Epithelial cell of proximal tubule (primary cell): ENCODE measurements at regions not wholly inside any gene's neighbourhood (a gene's known extent, or its start where the extent isn't known, plus 50 kb on each side); places are given as distances from the start of the nearest gene placed in this dataset.

ENCODE experiments used
- DNase-seq: peaks from one replicate; pipeline ENCODE4 v3.0.0-alpha.2; 2011; ENCODE audit warnings: low read depth
- H3K4me3 ChIP-seq: 2 replicates; pipeline ENCODE4 v1.5.1; 2011; ENCODE audit warnings: low read depth, mild to moderate bottlenecking, low read length
- TF ChIP-seq, protein P1 (sequence below): conservative IDR thresholded peaks from 2 replicates; pipeline ENCODE4 v1.5.1; 2012; ENCODE audit warnings: low read depth, mild to moderate bottlenecking, low read length

DNA sequence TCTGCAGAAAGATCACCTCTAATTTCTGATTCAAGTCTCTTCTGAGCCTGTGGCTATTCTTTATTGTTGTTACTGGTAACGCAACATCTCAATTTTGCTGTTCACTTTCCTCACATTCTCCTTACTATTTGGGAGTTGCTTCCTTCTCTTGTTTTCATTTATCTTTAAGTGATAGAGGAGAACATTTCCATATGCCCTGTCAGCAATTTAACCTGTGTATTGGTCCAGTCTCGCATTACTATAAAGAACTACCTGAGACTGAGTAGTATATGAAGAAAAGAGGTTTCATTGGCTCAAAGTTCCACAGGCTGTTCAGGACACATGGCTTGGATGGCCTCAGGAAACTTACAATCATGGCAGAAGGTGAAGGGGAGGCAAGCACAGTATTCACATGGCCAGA is 1025.1 kb downstream of the OTOL1 start:
- no peak overlapping the region for H3K4me3 ChIP-seq
- TF ChIP-seq, protein P1, sequence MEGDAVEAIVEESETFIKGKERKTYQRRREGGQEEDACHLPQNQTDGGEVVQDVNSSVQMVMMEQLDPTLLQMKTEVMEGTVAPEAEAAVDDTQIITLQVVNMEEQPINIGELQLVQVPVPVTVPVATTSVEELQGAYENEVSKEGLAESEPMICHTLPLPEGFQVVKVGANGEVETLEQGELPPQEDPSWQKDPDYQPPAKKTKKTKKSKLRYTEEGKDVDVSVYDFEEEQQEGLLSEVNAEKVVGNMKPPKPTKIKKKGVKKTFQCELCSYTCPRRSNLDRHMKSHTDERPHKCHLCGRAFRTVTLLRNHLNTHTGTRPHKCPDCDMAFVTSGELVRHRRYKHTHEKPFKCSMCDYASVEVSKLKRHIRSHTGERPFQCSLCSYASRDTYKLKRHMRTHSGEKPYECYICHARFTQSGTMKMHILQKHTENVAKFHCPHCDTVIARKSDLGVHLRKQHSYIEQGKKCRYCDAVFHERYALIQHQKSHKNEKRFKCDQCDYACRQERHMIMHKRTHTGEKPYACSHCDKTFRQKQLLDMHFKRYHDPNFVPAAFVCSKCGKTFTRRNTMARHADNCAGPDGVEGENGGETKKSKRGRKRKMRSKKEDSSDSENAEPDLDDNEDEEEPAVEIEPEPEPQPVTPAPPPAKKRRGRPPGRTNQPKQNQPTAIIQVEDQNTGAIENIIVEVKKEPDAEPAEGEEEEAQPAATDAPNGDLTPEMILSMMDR: no peak
- no peak for DNase-seq

DNA sequence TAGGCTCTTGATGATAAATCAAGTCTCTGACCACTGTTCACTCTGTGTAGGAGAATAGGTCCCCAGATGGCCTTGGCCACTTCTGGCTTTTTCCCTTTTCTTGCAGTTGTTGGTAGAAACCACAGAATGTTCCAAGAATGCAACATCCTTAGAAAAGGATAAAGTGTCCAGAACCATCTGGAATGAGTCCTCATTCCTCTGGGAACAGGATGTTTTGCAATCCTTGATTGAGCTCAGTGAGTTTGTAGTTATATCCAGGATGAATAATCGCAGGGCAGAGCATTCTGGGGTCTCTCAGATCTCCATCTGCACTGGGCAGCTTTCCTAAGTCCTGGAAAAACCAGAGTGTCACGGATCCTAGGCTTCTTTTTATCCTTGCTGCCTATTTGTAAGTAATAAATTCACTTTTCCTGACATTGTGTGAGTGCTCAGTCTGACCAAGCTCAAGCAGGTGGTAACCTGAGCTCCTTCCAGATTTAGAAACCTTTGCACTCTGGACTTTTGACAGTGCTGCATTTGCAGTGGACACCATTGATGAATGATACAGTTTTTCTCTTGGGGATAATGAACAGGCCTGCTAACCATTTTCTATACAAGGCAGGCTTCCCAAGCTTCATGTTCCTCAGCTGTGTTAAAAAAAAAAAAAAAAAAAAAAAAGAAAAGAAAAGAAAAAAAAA is 1028.6 kb downstream of the OTOL1 start:
- TF ChIP-seq, protein P1: no peak
- no peak overlapping the region for H3K4me3 ChIP-seq
- DNase-seq: peak; percentile 50

DNA sequence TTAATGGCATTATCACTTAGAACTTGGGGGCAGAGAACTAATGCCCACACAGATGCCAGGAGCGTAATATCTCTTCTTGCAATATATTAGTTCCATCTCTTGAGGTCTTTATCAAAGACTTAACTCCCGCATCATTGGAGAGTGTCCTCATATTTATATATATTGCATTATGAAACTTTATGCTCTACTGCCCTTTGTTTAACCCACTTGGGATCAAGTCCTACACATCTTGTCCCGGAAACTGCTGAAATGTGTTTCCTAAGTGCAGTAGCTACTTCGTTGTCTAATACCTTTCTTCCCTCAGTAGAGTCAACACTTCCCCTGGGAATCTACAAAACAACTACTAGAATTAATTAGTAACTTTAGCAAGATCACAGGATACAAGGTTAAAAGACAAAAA is 1029.2 kb downstream of the OTOL1 start:
- no peak for DNase-seq
- TF ChIP-seq, protein P1: no peak
- H3K4me3 ChIP-seq: no peak overlapping the region

DNA sequence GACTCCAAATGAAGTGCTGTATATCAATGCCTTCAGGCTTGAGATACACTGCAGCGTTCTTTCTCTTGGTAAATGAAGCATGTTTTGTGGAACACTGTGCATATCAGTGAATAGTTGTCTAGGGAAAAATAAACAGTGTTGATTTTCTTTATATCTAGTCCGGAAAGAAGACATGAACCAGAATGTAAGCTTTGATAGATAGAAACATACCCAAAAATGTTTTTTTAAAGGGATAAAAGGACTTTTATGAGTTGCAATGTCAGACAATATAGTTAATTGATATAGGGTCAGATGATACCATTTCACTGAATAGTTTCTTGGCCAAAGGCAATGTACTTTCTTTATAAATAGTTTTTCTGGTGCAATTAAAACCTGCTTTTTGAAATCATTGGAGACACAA is 1037.8 kb downstream of the OTOL1 start:
- TF ChIP-seq, protein P1: no peak
- no peak overlapping the region for H3K4me3 ChIP-seq

DNA sequence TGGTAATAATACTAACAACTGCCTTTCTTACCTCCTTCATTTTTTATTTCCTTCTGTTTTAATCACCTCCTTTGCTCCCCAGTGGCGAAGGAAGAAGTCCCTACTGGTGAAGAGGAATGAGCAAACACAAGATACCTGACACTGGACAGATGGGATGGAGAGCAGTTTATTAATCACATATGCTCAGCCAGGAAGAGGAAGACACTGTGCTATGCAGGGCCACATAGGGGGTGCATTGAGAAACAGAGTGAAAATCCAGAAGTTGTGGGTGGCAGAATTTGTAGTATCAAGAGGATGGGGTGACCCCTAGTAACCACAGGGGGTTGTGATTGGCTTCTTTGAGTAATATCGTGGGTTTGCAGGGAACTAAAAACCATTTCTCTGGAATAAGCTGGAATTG is 1041.9 kb downstream of the OTOL1 start:
- DNase-seq: no peak
- TF ChIP-seq, protein P1: no peak
- no peak overlapping the region for H3K4me3 ChIP-seq

More for the DNA sequence above, 1037.8 kb downstream of the OTOL1 start:
- no peak for DNase-seq

DNA sequence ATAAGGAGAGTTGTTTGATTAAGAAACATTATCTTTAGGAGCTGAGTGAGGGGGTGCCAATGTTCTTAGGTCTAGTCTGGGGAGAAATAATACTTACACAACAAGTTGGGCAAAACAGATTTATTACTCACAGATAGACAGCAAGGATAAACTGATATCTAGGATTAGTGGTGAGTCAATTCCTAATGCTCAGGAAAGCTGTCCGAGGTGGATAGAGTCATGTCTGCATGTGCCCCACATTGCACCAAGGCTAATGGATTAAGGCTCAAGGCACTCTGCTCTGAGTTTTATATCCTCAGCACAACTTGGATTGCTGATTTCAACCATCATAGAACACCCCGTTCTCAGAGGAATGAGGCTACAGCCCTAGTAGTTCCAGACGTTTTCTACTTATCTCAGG is 1042.3 kb downstream of the OTOL1 start:
- DNase-seq: no peak
- H3K4me3 ChIP-seq: no peak overlapping the region
- TF ChIP-seq, protein P1: no peak

DNA sequence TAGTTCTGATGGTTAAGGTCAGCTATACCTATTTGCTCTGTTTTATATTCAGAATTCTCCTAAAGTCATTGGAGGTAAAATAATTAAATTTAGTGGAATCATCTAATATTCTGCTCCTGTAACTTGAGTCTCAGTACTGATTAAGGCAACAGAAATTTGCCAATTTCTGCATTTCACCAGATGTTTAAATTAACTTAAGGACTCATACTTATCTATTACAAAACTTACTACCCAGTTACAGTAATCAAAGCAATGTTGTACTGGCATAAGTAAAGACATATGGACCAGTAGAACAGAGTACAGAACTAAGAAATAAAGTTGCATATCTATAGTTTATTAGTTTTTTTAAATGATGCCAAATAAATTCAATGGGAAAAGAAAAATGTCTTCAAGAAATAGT is 1043.8 kb downstream of the OTOL1 start:
- TF ChIP-seq, protein P1: no peak
- H3K4me3 ChIP-seq: no peak overlapping the region
- DNase-seq: no peak
